ENCODE measurements at regions not wholly inside any gene's neighbourhood (a gene's known extent, or its start where the extent isn't known, plus 50 kb on each side); places are given as distances from the start of the nearest gene placed in this dataset.

GRCh38 chr2:186347472-186347871, 138.6 kb upstream of the ZC3H15 start:
- TF ChIP-seq, protein P1, sequence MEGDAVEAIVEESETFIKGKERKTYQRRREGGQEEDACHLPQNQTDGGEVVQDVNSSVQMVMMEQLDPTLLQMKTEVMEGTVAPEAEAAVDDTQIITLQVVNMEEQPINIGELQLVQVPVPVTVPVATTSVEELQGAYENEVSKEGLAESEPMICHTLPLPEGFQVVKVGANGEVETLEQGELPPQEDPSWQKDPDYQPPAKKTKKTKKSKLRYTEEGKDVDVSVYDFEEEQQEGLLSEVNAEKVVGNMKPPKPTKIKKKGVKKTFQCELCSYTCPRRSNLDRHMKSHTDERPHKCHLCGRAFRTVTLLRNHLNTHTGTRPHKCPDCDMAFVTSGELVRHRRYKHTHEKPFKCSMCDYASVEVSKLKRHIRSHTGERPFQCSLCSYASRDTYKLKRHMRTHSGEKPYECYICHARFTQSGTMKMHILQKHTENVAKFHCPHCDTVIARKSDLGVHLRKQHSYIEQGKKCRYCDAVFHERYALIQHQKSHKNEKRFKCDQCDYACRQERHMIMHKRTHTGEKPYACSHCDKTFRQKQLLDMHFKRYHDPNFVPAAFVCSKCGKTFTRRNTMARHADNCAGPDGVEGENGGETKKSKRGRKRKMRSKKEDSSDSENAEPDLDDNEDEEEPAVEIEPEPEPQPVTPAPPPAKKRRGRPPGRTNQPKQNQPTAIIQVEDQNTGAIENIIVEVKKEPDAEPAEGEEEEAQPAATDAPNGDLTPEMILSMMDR (conservative IDR thresholded peaks at IDR 0.05; ENCODE audit: low read depth, low read length): no peak
- TF ChIP-seq EZH2phosphoT487 (IDR thresholded peaks at IDR 0.05; ENCODE audit: borderline replicate concordance, low read length): no peak

Data from PC-3 (cell line).